Activated naive CD8-positive, alpha-beta T cell treated with anti-CD3 and anti-CD28 coated beads for 36 hours (primary cell): ENCODE measurements at regions not wholly inside any gene's neighbourhood (a gene's known extent, or its start where the extent isn't known, plus 50 kb on each side); places are given as distances from the start of the nearest gene placed in this dataset.

Experiments used
- DNase-seq: peaks from one replicate; pipeline ENCODE4 v3.0.0; 2021
- H3K27ac Mint-ChIP-seq: one replicate; pipeline ENCODE4 v1.8.0; 2022; ENCODE audit warnings: mild to moderate bottlenecking, moderate library complexity, mixed read lengths
- H3K27me3 Mint-ChIP-seq: one replicate; pipeline ENCODE4 v1.8.0; 2022; ENCODE audit warnings: mild to moderate bottlenecking, mixed read lengths
- H3K36me3 Mint-ChIP-seq: one replicate; pipeline ENCODE4 v1.8.0; 2021; ENCODE audit warnings: mild to moderate bottlenecking, mixed read lengths
- H3K4me1 Mint-ChIP-seq: one replicate; pipeline ENCODE4 v1.8.0; 2021; ENCODE audit warnings: mixed read lengths
- H3K4me3 Mint-ChIP-seq: one replicate; pipeline ENCODE4 v1.8.0; 2022; ENCODE audit warnings: mild to moderate bottlenecking, moderate library complexity, mixed read lengths
- H3K9me3 Mint-ChIP-seq: one replicate; pipeline ENCODE4 v1.8.0; 2022; ENCODE audit warnings: mixed read lengths

GRCh38 chr2:72036595-72036994 is 111.1 kb downstream of the CYP26B1 start:
- no peaks in the 10 kb centered on the region for H3K36me3 Mint-ChIP-seq
- H3K27ac Mint-ChIP-seq = no peak overlapping the region
- peaks cover 4% of the 10 kb centered on the region for H3K27me3 Mint-ChIP-seq
- H3K4me3 Mint-ChIP-seq = no peak overlapping the region
- no peaks in the 10 kb centered on the region for H3K9me3 Mint-ChIP-seq
- H3K4me1 Mint-ChIP-seq = no peaks in the 10 kb centered on the region
- DNase-seq = no peak

DNA sequence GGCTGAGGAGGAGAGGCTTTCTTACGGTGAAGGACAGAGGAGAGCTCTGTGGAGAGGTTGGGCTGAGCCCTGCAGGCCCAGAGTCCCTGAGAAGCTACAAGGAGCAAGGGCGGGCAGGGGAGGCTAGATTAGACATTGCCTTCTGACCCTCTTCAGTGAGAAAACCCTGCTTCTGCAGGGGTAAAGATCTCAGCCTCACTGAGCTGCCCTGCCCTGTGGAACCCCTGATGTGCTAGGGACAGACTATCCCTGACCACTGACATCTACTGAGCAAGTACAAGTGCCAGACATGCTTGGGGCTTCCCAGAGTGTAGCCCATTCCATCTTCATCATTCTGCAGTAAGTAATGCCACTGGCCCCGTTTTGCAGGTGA is 111.5 kb downstream of the CYP26B1 start:
- no peaks in the 10 kb centered on the region for H3K9me3 Mint-ChIP-seq
- H3K27me3 Mint-ChIP-seq = peaks cover 4% of the 10 kb centered on the region
- H3K36me3 Mint-ChIP-seq = no peaks in the 10 kb centered on the region
- H3K4me1 Mint-ChIP-seq = no peaks in the 10 kb centered on the region
- no peak overlapping the region for H3K27ac Mint-ChIP-seq
- no peak for DNase-seq
- no peak overlapping the region for H3K4me3 Mint-ChIP-seq

DNA sequence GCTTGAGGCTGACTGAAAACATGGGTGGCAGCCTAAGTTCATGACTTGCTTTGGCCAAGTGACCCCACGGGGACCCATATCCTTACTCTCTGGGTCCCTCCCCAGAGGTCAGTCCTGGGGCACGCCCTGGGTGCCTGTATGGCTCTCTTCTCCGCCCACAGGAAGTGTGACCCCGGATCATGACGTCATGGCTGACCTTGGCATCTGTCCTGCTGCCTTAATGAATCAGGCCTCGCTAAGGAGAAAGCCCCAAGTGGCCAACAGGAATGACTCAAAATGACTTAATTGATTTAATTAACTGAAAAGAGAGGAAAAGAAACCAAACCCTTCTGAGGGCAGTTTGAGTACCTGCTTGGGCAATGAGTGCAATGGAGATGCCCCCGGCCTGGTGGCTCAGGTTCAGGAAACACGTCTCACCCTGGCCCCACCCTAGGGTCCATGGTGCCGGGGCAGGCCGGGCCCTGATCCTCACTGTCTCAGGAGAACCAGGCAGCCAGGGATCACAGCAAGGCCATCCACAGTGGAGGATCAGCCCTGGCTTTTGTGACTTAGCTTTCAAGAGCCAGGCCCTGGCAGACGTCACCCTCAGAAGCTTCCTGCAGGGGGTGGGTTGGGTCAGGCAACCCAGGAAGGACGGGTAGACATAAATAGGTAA is 112.0 kb downstream of the CYP26B1 start:
- H3K27ac Mint-ChIP-seq = no peak overlapping the region
- no peaks in the 10 kb centered on the region for H3K36me3 Mint-ChIP-seq
- no peak overlapping the region for H3K4me3 Mint-ChIP-seq
- no peaks in the 10 kb centered on the region for H3K4me1 Mint-ChIP-seq
- no peaks in the 10 kb centered on the region for H3K9me3 Mint-ChIP-seq
- H3K27me3 Mint-ChIP-seq = peaks cover under 1% of the 10 kb centered on the region
- no peak for DNase-seq

- no peak for DNase-seq
- H3K4me3 Mint-ChIP-seq = no peak overlapping the region
These were observed 113.1 kb downstream of the CYP26B1 start for GRCh38 chr2:72034353-72035095.

DNA sequence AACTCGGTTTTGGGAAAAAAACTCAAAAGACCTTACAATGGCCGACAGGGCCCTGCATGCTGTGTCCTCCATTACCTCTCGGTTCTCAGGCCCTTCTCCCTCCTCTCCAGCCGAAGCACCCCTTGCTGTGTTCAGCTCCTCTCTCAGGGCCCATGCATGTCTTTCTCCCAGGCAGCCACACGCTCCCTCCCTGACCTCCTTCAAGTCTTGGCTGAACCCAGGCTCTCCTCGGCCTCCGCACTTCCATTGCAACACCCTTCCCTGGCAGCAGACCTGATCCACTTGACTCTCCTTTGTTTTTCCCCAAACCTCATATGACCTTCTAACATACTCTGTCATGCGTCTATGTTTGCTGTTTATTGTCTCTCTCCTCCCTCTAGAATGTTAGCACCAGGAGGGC is 114.0 kb downstream of the CYP26B1 start:
- no peak overlapping the region for H3K4me3 Mint-ChIP-seq
- no peak for DNase-seq
- no peaks in the 10 kb centered on the region for H3K9me3 Mint-ChIP-seq
- no peaks in the 10 kb centered on the region for H3K36me3 Mint-ChIP-seq
- no peak overlapping the region for H3K27ac Mint-ChIP-seq
- H3K27me3 Mint-ChIP-seq = no peaks in the 10 kb centered on the region
- H3K4me1 Mint-ChIP-seq = no peaks in the 10 kb centered on the region

More at GRCh38 chr2:72034353-72035095, 113.1 kb downstream of the CYP26B1 start:
- Mint-ChIP-seq H3K27ac (no peak overlapping the region), H3K9me3 (no peaks in the 10 kb centered on the region), H3K27me3 (no peaks in the 10 kb centered on the region), H3K36me3 (no peaks in the 10 kb centered on the region), H3K4me1 (no peaks in the 10 kb centered on the region)

DNA sequence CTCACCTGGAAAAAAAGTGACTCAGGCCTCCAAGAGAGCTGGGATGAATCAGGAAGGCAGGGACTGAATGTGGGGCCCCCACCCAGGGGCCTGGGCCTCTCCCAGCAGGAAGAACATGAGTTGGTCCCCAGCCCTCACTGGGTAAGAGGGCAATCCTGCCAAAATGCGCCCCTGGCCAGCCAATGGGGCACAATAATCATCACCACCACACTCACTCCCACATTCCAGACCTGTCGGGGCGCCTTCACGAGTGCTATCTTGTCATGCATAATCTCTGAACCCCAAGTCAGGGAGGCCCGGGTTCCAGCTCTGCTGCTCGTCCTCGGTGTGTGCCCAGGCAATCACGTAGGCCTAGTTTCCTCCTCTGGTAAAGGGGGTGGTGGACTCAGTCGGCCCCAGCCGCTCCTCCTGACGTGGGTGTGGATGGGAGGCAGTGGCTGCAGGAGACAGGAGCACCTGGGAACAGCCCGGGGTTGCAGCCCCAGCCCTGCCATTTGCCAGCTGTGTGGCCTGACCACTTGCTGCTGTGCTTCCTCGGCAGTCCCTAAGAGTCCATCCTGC is 115.1 kb downstream of the CYP26B1 start:
- H3K4me3 Mint-ChIP-seq = no peak overlapping the region
- no peak for DNase-seq
- no peaks in the 10 kb centered on the region for H3K4me1 Mint-ChIP-seq
- H3K27me3 Mint-ChIP-seq = no peaks in the 10 kb centered on the region
- no peaks in the 10 kb centered on the region for H3K9me3 Mint-ChIP-seq
- no peaks in the 10 kb centered on the region for H3K36me3 Mint-ChIP-seq
- no peak overlapping the region for H3K27ac Mint-ChIP-seq

- Mint-ChIP-seq H3K36me3 (no peaks in the 10 kb centered on the region), H3K27ac (no peak overlapping the region), H3K9me3 (no peaks in the 10 kb centered on the region), H3K4me3 (no peak overlapping the region), H3K4me1 (no peaks in the 10 kb centered on the region), H3K27me3 (no peaks in the 10 kb centered on the region)
- no peak for DNase-seq
These were observed 116.1 kb downstream of the CYP26B1 start for GRCh38 chr2:72031346-72032110.

GRCh38 chr2:72028996-72029395 is 118.7 kb downstream of the CYP26B1 start:
- H3K27me3 Mint-ChIP-seq = no peaks in the 10 kb centered on the region
- DNase-seq = no peak

DNA sequence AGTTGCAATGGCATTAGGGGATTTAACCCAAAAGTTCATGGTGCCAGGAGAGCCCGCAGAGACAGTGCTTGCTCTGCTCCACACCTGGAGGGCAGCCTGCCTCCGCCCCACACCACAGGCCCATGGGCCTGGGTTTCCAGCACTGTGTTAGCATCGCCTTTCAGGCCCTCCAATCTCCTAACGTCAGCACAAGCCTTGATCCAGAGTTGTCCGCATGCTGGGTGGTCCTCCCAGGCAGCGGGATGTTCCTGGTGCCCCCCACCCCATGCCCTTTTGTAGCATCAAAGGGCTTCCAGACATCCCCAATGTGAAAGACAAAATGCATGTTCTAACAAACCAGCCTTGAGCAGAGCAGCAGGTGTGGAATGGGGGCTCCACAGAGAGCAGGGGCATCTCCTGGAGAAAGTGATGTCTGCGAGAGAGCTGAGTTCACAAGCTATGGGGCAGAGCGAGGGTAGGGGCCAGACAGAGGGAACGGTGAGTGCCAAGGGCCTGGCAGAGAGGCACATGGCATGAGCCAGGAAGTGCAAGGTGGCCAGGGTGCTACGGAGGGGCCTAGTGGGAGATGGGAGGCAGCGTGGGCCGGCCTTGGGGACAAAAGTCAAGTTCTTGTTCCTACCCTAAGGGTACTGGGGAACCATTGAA is 119.2 kb downstream of the CYP26B1 start:
- H3K36me3 Mint-ChIP-seq = no peaks in the 10 kb centered on the region
- no peak for DNase-seq
- no peak overlapping the region for H3K27ac Mint-ChIP-seq
- H3K27me3 Mint-ChIP-seq = no peaks in the 10 kb centered on the region
- no peaks in the 10 kb centered on the region for H3K9me3 Mint-ChIP-seq
- H3K4me3 Mint-ChIP-seq = no peak overlapping the region
- no peaks in the 10 kb centered on the region for H3K4me1 Mint-ChIP-seq

More at GRCh38 chr2:72028996-72029395, 118.7 kb downstream of the CYP26B1 start:
- no peaks in the 10 kb centered on the region for H3K4me1 Mint-ChIP-seq
- H3K27ac Mint-ChIP-seq = no peak overlapping the region
- no peaks in the 10 kb centered on the region for H3K9me3 Mint-ChIP-seq
- H3K36me3 Mint-ChIP-seq = no peaks in the 10 kb centered on the region
- no peak overlapping the region for H3K4me3 Mint-ChIP-seq

GRCh38 chr2:72027426-72028161 is 120.1 kb downstream of the CYP26B1 start:
- no peak for DNase-seq
- Mint-ChIP-seq H3K36me3 (no peaks in the 10 kb centered on the region), H3K4me1 (no peaks in the 10 kb centered on the region), H3K27ac (no peak overlapping the region), H3K27me3 (no peaks in the 10 kb centered on the region), H3K9me3 (no peaks in the 10 kb centered on the region), H3K4me3 (no peak overlapping the region)

DNA sequence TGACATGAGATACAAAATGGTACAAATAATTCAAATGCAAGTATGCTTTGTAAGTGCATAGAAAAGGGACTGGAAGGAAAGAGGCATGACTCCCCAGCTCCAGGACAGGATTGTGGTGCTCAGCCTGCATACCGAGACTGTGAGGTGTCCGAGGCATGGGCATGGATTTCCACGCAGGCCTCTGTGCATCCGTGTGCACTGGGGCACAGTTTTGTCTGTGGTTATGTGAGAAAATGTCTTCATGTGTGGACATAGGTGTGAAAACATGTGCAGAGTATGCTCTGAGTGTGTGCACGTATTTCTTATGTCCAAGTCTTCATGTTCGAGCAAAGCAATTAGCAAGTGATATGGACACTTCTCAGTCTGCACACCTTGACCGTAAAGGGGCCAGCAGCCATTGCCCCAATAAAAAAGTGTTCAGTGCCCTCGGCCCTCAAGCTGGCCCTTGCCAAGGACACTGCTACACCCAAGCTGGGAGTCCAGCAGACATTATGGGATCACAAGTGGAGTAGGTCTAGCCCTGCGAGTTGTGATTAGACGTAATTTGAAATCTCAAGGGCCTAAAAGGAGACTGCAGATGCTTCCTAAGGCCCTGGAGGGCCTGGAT is 120.7 kb downstream of the CYP26B1 start:
- H3K36me3 Mint-ChIP-seq = no peaks in the 10 kb centered on the region
- no peak for DNase-seq
- no peak overlapping the region for H3K27ac Mint-ChIP-seq
- H3K9me3 Mint-ChIP-seq = no peaks in the 10 kb centered on the region
- no peaks in the 10 kb centered on the region for H3K4me1 Mint-ChIP-seq
- H3K4me3 Mint-ChIP-seq = no peak overlapping the region
- H3K27me3 Mint-ChIP-seq = no peaks in the 10 kb centered on the region

- no peaks in the 10 kb centered on the region for H3K9me3 Mint-ChIP-seq
- H3K27me3 Mint-ChIP-seq = no peaks in the 10 kb centered on the region
- H3K4me3 Mint-ChIP-seq = no peak overlapping the region
- no peaks in the 10 kb centered on the region for H3K36me3 Mint-ChIP-seq
- H3K27ac Mint-ChIP-seq = no peak overlapping the region
- DNase-seq = no peak
- no peaks in the 10 kb centered on the region for H3K4me1 Mint-ChIP-seq
These were observed 123.0 kb downstream of the CYP26B1 start for GRCh38 chr2:72024451-72025175.

DNA sequence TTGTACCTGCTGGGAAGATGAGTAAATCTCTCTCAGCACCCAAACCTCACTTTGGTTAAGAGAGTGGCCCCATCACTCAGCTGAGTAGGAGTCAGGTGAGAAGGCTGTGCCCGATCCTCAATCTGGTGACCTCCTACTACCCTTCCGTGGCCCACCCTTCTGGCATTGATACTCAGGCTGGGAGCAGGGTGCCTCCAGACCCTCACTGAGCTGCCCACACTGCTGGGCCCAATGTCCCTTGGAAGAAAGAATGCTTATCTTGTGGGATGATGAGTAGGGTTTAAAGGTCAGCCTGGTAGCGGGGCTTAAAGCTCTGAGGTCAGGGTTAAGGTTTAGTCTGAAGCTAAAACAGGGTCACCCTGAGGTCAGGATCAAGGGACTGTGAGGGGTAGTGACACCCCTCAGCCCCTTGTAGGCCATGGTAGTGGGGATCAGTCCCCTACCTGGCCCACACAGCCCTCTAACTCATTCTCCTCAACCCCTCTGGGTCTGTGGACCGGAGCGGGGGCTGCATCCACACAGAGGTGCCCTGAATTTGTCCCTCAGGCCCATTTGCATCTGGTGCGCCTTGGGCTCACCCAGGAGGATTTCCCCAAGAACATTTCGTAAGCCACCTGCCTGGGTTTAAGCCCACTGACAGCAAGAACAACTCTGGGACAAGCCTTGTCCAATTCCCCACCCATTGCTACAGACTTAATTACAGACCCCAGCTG is 123.8 kb downstream of the CYP26B1 start:
- DNase-seq = no peak
- Mint-ChIP-seq H3K9me3 (no peaks in the 10 kb centered on the region), H3K36me3 (no peaks in the 10 kb centered on the region), H3K4me1 (no peaks in the 10 kb centered on the region), H3K4me3 (no peak overlapping the region), H3K27me3 (no peaks in the 10 kb centered on the region), H3K27ac (no peak overlapping the region)
